Mammary epithelial cell (primary cell): ENCODE measurements at regions not wholly inside any gene's neighbourhood (a gene's known extent, or its start where the extent isn't known, plus 50 kb on each side); places are given as distances from the start of the nearest gene placed in this dataset.
"Not testable (repeated sequence)": the region's sequence is repeated elsewhere in the genome, so short reads cannot be mapped to it uniquely, and the experiment has no call there.

Source experiments
- EZH2 ChIP-seq: IDR thresholded peaks from 2 replicates; pipeline ENCODE4 v1.6.1; 2012; ENCODE audit warnings: low read length, inconsistent platforms, borderline replicate concordance
- TF ChIP-seq, protein P1 (sequence below), 2 donors: IDR thresholded peaks in 1 of 2; conservative IDR thresholded peaks in 1 of 2; 2 replicates each; pipeline ENCODE4 v1.5.1; 2011 to 2012; ENCODE audit warnings: inconsistent platforms in 2 of 2, low read length in 2 of 2, mild to moderate bottlenecking in 2 of 2, control low read depth in 1 of 2, low read depth in 1 of 2; ENCODE audit not compliant: insufficient read depth in 1 of 2; ENCODE audit errors: extremely low read depth in 1 of 2

DNA sequence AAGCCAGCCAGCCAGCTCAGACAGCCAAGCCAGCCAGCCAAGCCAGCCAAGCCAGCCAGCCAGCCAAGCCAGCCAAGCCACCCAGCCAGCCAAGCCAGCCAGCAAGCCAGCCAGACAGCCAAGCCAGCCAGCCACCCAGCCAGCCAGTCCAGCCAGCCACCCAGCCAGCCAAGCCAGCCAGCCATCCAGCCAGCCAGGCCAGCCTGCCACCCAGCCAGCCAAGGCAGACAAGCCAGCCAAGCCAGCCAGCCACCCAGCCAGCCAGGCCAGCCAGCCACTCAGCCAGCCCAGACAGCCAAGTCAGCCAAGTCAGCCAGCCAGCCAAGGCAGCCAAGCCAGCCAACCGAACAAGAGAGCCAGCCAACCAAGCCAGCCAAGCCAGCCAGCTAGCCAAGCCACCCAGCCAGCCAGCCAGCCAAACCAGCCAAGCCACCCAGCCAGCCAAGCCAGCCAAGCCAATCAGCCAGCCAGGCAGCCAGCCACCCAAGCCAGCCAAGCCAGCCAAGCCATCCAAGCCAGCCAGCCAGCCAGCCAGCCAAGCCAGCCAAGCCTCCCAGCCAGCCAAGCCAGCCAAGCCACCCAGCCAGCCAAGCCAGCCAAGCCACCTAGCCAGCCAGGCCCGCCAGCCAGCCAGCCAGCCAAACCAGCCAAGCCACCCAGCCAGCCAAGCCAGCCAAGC lies 319.3 kb upstream of the PLGLB2 start:
- TF ChIP-seq, protein P1, sequence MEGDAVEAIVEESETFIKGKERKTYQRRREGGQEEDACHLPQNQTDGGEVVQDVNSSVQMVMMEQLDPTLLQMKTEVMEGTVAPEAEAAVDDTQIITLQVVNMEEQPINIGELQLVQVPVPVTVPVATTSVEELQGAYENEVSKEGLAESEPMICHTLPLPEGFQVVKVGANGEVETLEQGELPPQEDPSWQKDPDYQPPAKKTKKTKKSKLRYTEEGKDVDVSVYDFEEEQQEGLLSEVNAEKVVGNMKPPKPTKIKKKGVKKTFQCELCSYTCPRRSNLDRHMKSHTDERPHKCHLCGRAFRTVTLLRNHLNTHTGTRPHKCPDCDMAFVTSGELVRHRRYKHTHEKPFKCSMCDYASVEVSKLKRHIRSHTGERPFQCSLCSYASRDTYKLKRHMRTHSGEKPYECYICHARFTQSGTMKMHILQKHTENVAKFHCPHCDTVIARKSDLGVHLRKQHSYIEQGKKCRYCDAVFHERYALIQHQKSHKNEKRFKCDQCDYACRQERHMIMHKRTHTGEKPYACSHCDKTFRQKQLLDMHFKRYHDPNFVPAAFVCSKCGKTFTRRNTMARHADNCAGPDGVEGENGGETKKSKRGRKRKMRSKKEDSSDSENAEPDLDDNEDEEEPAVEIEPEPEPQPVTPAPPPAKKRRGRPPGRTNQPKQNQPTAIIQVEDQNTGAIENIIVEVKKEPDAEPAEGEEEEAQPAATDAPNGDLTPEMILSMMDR (conservative IDR thresholded peaks at IDR 0.05 in 1 of 2, IDR thresholded peaks at IDR 0.05 in 1 of 2; ENCODE audit: extremely low read depth in 1 of 2, insufficient read depth in 1 of 2, low read depth in 1 of 2, low read length in 2 of 2), result not testable (repeated sequence)
- not testable (repeated sequence) for TF ChIP-seq EZH2
